ENCODE measurements at regions not wholly inside any gene's neighbourhood (a gene's known extent, or its start where the extent isn't known, plus 50 kb on each side); places are given as distances from the start of the nearest gene placed in this dataset.

DNA sequence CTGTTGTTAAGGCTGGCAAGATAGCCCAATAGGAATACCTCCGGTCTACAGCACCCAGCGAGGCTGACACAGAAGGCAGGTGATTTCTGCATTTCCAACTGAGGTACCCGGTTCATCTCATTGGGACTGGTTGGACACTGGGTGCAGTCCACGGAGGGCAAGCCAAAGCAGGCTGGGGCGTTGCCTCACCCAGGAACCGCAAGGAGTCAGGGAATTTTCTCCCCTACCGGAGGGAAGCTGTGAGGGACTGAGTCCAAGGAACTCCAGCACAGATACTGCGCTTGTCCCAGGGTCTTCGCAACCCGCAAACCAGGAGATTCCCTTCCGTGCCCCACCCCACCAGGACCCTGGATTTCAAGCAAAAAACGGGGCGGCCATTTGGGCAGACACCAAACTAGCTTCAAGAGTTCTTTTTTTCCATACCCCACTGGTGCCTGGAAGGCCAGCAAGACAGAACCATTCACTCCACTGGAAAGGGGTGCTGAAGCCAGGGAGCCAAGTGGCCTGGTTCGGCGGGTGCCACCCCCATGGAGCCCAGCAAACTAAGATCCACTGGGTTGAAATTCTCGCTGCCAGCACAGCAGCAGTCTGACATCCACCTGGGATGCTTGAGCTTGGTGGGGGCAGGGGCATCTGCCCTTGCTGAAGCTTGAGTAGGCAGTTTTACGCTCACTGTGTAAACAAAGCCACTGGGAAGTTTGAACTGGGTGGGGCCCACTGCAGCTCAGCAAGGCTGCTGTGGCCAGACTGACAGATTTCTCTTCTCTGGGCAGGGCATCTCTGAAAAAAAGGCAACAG lies 647.2 kb downstream of the BNC2 start:
- no peak overlapping the region for H3K27ac ChIP-seq (ENCODE audit: low read length)
- Mint-ChIP-seq H3K9me3 (no peaks in the 10 kb centered on the region), H3K4me3 (no peak overlapping the region), H3K4me1 (no peaks in the 10 kb centered on the region), H3K27ac (no peak overlapping the region), H3K27me3 (ENCODE audit: low read depth in 2 of 2) (peaks cover 16 to 24% of the 10 kb centered on the region in 2 donors), H3K36me3 (no peaks in the 10 kb centered on the region)
- DNase-seq (no peak), ATAC-seq (no peak)
- H3K9me3 ChIP-seq (ENCODE audit: control insufficient read depth, insufficient read depth, low read length), result no peaks in the 10 kb centered on the region
- WGBS (ENCODE audit: insufficient coverage), result 93% methylated on average over 17 of the region's 17 CpGs
- no peaks in the 10 kb centered on the region for H3K4me1 ChIP-seq (ENCODE audit: control insufficient read depth, insufficient read depth, low read length)
- H3K36me3 ChIP-seq (ENCODE audit: control insufficient read depth, insufficient read depth, low read length), result no peaks in the 10 kb centered on the region
- intact Hi-C loops (cut with micrococcal nuclease), result no loop called here
- TF ChIP-seq, protein P1, sequence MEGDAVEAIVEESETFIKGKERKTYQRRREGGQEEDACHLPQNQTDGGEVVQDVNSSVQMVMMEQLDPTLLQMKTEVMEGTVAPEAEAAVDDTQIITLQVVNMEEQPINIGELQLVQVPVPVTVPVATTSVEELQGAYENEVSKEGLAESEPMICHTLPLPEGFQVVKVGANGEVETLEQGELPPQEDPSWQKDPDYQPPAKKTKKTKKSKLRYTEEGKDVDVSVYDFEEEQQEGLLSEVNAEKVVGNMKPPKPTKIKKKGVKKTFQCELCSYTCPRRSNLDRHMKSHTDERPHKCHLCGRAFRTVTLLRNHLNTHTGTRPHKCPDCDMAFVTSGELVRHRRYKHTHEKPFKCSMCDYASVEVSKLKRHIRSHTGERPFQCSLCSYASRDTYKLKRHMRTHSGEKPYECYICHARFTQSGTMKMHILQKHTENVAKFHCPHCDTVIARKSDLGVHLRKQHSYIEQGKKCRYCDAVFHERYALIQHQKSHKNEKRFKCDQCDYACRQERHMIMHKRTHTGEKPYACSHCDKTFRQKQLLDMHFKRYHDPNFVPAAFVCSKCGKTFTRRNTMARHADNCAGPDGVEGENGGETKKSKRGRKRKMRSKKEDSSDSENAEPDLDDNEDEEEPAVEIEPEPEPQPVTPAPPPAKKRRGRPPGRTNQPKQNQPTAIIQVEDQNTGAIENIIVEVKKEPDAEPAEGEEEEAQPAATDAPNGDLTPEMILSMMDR (IDR thresholded peaks at IDR 0.05), result no peak
- H3K4me3 ChIP-seq (ENCODE audit: low read length), result no peak overlapping the region
- H3K27me3 ChIP-seq (ENCODE audit: control insufficient read depth, insufficient read depth, low read length), result no peaks in the 10 kb centered on the region

DNA sequence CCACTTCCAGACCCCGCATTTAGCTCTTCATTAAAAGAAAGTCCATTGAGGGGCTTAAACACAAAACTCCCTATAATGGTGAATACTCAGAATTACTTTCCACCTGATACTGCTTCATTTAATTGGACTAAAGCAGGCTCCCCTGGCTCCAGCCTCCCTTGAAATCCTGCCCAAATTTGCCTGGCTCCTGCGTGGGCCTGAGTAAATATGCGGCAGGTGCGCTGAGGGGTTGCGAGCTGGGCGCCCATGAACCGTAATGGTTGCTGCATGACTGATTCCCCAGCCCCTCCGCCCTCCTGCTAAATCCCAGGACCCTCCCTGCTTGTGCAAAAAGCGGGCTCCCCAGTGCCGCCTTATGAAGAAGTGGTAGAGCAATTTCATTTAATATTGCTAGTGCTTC lies 639.7 kb downstream of the BNC2 start:
- Mint-ChIP-seq H3K9me3 (peaks cover 5% of the 10 kb centered on the region in 2 donors), H3K4me3 (no peak overlapping the region), H3K27me3 (ENCODE audit: low read depth in 2 of 2) (peaks cover 0 to 3% of the 10 kb centered on the region in 2 donors), H3K4me1 (no peaks in the 10 kb centered on the region), H3K36me3 (no peaks in the 10 kb centered on the region), H3K27ac (no peak overlapping the region)
- H3K36me3 ChIP-seq (ENCODE audit: control insufficient read depth, insufficient read depth, low read length), result no peaks in the 10 kb centered on the region
- H3K27me3 ChIP-seq (ENCODE audit: control insufficient read depth, insufficient read depth, low read length), result no peaks in the 10 kb centered on the region
- TF ChIP-seq, protein P1 (IDR thresholded peaks at IDR 0.05), result no peak
- H3K27ac ChIP-seq (ENCODE audit: low read length), result no peak overlapping the region
- no peaks in the 10 kb centered on the region for H3K4me1 ChIP-seq (ENCODE audit: control insufficient read depth, insufficient read depth, low read length)
- intact Hi-C loops (cut with micrococcal nuclease), result no loop called here
- H3K4me3 ChIP-seq (ENCODE audit: low read length), result no peak overlapping the region
- H3K9me3 ChIP-seq (ENCODE audit: control insufficient read depth, insufficient read depth, low read length), result peaks cover 10% of the 10 kb centered on the region
- no peak for DNase-seq
- 97% methylated on average over 10 of the region's 10 CpGs for WGBS (ENCODE audit: insufficient coverage)
- ATAC-seq, result no peak

DNA sequence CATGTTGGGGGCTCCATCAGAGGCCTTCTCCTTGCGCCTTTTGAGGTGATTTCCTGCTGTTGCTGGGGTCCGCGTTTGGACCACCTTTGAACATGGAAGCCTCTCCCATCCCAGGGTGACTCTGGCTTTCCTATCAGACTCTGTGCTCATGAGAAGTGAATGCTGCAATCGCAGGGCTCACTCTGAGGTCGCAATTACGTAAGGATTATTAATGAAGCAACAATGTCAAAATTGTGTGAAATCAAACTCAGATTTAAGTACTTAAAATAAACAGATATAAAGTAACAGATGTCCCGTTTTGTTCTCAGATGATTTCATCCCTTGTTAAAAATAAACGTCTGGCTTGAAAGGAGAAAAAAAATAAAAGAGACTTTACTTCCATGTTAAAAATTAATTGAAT lies 634.2 kb downstream of the BNC2 start:
- Mint-ChIP-seq H3K27me3 (ENCODE audit: low read depth in 2 of 2) (peaks cover 0 to 9% of the 10 kb centered on the region in 2 donors), H3K9me3 (peaks cover 5% of the 10 kb centered on the region in 2 donors), H3K4me3 (no peak overlapping the region), H3K27ac (no peak overlapping the region), H3K4me1 (no peaks in the 10 kb centered on the region), H3K36me3 (no peaks in the 10 kb centered on the region)
- 95% methylated on average over 6 of the region's 8 CpGs for WGBS (ENCODE audit: insufficient coverage)
- DNase-seq, result no peak
- no peaks in the 10 kb centered on the region for H3K4me1 ChIP-seq (ENCODE audit: control insufficient read depth, insufficient read depth, low read length)
- no peak overlapping the region for H3K4me3 ChIP-seq (ENCODE audit: low read length)
- peaks cover 10% of the 10 kb centered on the region for H3K9me3 ChIP-seq (ENCODE audit: control insufficient read depth, insufficient read depth, low read length)
- no peaks in the 10 kb centered on the region for H3K36me3 ChIP-seq (ENCODE audit: control insufficient read depth, insufficient read depth, low read length)
- TF ChIP-seq, protein P1 (IDR thresholded peaks at IDR 0.05), result no peak
- intact Hi-C loops (cut with micrococcal nuclease), result no loop called here
- H3K27me3 ChIP-seq (ENCODE audit: control insufficient read depth, insufficient read depth, low read length), result no peaks in the 10 kb centered on the region
- ATAC-seq, result no peak
- H3K27ac ChIP-seq (ENCODE audit: low read length), result no peak overlapping the region

DNA sequence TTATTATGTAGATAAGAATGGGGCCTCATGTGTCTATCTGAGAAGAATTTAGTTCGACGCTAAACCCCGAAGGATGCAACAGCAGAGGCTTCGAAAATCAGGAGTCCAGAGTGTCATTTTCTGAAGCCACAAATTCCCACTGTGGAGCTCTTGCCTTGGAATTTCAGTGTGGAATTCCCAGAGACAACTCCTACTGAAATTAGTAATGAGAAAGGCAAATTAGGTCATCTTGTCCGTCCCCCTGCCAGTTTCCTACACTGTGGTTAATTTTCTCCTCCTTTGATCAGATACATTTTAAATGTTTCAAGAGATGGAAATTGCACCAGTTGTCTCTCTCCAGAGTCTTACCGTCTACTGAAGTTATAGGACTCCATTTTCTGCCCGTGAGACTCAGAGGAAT lies 633.6 kb downstream of the BNC2 start:
- intact Hi-C loops (cut with micrococcal nuclease), result no loop called here
- H3K4me3 Mint-ChIP-seq, result no peak overlapping the region
- no peak for ATAC-seq
- Histone ChIP-seq H3K36me3 (ENCODE audit: control insufficient read depth, insufficient read depth, low read length) (no peaks in the 10 kb centered on the region), H3K4me1 (ENCODE audit: control insufficient read depth, insufficient read depth, low read length) (no peaks in the 10 kb centered on the region), H3K9me3 (ENCODE audit: control insufficient read depth, insufficient read depth, low read length) (peaks cover 10% of the 10 kb centered on the region), H3K4me3 (ENCODE audit: low read length) (no peak overlapping the region), H3K27me3 (ENCODE audit: control insufficient read depth, insufficient read depth, low read length) (no peaks in the 10 kb centered on the region), H3K27ac (ENCODE audit: low read length) (no peak overlapping the region)
- TF ChIP-seq, protein P1 (IDR thresholded peaks at IDR 0.05), result no peak
- H3K4me1 Mint-ChIP-seq, result no peaks in the 10 kb centered on the region
- WGBS (ENCODE audit: insufficient coverage), result 95% methylated on average over 7 of the region's 7 CpGs
- DNase-seq, result no peak
- peaks cover 0 to 10% of the 10 kb centered on the region in 2 donors for H3K27me3 Mint-ChIP-seq (ENCODE audit: low read depth in 2 of 2)
- peaks cover 5% of the 10 kb centered on the region in 2 donors for H3K9me3 Mint-ChIP-seq
- H3K27ac Mint-ChIP-seq, result no peak overlapping the region
- H3K36me3 Mint-ChIP-seq, result no peaks in the 10 kb centered on the region
